Activated CD4-positive, alpha-beta T cell treated with anti-CD3 and anti-CD28 coated beads for 36 hours (primary cell): ENCODE measurements at regions not wholly inside any gene's neighbourhood (a gene's known extent, or its start where the extent isn't known, plus 50 kb on each side); places are given as distances from the start of the nearest gene placed in this dataset.

ENCODE experiments used
- ATAC-seq: fragments of 200-7000 bp; cut with Tn5 transposase; one replicate; pipeline ENCODE4 v1.10.0; 2021; ENCODE audit warnings: mild to moderate bottlenecking, moderate library complexity
- CTCF ChIA-PET: fragments of 350-600 bp; sonication (Branson Sonifier 250); formaldehyde crosslinking; loops from one replicate; lab custom pipeline; 2021; ENCODE audit warnings: antibody characterized with exemption; lab: Charles Lee
- POLR2A ChIA-PET: fragments of 350-600 bp; sonication (Branson Sonifier 250); formaldehyde crosslinking; loops from one replicate; lab custom pipeline; 2021; ENCODE audit warnings: antibody characterized with exemption, inconsistent platforms; lab: Charles Lee
- DNase-seq: peaks from one replicate; pipeline ENCODE4 v3.0.0-alpha.2; 2020
- H3K27ac Mint-ChIP-seq: one replicate; pipeline ENCODE4 v1.8.0; 2021; ENCODE audit warnings: mixed read lengths
- H3K27me3 Mint-ChIP-seq: one replicate; pipeline ENCODE4 v1.8.0; 2021; ENCODE audit warnings: mixed read lengths
- H3K36me3 Mint-ChIP-seq: one replicate; pipeline ENCODE4 v1.8.0; 2021; ENCODE audit warnings: low read depth, mixed read lengths
- H3K4me1 Mint-ChIP-seq: one replicate; pipeline ENCODE4 v1.8.0; 2021; ENCODE audit warnings: mixed read lengths
- H3K4me3 Mint-ChIP-seq: one replicate; pipeline ENCODE4 v1.8.0; 2021; ENCODE audit warnings: mild to moderate bottlenecking, moderate library complexity, mixed read lengths
- H3K9me3 Mint-ChIP-seq: one replicate; pipeline ENCODE4 v1.8.0; 2021; ENCODE audit warnings: low read depth, mixed read lengths
- intact Hi-C, 2 experiments: fragments of 100-400 bp; cut with DNase I in 1 of 2; cut with micrococcal nuclease in 1 of 2; formaldehyde crosslinking; loops; one replicate each; pipeline versions ENCODE4 v1.14.2 to v1.15.1; 2022 to 2024; cut with DNase I, micrococcal nuclease

DNA sequence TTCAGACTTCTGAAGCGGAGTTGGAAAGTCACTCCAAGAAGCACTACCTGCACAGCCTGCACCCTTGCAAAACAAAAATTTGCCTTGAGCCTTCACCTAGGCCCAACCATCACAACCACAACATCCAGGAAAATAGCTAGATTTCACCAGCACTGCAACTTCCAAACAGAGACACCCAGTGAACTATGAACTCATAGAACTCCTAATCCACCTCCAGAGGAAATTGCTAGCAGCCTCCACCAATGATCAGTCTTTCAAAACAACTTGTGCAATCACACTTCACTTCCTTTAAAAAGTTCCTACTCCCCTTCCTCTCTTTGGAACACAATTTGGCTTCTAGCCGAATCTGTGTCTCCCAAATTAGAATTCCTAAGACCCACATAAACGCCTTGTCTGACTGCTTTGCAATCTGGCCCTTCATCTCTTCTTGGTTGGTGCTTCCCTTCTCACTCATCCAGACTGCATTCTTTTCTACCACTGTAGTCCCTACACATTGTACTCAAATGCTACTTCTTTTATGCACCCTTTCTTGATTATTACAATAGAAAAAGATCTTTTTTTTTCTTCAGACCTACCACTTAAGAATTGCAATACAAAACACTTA lies 489.2 kb upstream of the ARGLU1 start:
- Mint-ChIP-seq H3K4me1 (no peaks in the 10 kb centered on the region), H3K9me3 (peaks cover 6% of the 10 kb centered on the region), H3K36me3 (no peaks in the 10 kb centered on the region), H3K4me3 (no peak overlapping the region), H3K27ac (no peak overlapping the region), H3K27me3 (peaks cover 2% of the 10 kb centered on the region)
- DNase-seq: no peak
- CTCF ChIA-PET: no interaction called here
- intact Hi-C loops: no loop called here
- POLR2A ChIA-PET: no interaction called here
- no peak for ATAC-seq

DNA sequence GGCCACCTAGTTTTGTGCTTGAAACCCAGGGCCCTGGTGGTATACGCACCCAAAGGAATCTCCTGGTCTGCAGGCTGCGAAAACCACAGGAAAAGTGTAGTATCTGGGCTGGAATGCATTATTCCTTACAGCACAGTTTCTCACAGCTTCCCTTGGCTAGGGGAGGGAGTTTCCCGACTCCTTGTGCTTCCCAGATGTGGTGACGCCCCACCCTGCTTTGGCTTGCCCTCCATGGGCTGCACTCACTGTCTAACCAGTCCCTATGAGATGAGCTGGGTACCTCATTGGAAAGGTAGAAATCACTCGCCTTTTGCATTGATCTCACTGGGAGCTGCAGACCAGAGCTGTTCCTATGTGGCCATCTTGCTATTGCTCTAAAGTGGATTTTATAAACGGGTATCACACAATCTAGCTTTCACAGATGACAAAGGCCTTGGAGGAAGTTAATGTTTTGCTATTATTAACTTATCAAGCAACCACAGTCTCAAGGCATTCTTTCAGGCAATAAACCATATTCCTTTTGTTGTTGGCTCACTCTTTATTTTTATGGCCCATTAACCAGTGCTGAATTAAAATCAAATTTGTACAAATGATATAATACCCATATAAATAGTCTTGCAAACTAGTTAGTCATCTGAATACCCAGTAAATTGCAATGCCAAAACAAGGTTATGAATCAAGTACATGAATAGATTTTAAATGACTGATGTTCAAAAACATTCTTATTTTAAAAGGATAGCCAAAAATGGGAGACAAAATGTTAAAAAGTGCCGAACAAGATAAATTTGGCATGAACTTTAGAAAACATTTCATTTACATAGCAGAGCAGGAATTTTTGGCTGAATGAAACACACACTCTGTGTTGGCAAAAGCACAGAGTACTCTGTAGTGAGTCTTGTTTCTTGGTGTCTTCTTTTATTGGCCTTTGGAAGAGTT lies 475.4 kb upstream of the ARGLU1 start:
- intact Hi-C loops: no loop called here
- no peak for DNase-seq
- POLR2A ChIA-PET: no interaction called here
- CTCF ChIA-PET: no interaction called here
- H3K27ac Mint-ChIP-seq: no peak overlapping the region
- no peaks in the 10 kb centered on the region for H3K27me3 Mint-ChIP-seq
- H3K4me3 Mint-ChIP-seq: no peak overlapping the region
- no peak for ATAC-seq
- H3K4me1 Mint-ChIP-seq: no peaks in the 10 kb centered on the region
- peaks cover 8% of the 10 kb centered on the region for H3K9me3 Mint-ChIP-seq
- no peaks in the 10 kb centered on the region for H3K36me3 Mint-ChIP-seq

DNA sequence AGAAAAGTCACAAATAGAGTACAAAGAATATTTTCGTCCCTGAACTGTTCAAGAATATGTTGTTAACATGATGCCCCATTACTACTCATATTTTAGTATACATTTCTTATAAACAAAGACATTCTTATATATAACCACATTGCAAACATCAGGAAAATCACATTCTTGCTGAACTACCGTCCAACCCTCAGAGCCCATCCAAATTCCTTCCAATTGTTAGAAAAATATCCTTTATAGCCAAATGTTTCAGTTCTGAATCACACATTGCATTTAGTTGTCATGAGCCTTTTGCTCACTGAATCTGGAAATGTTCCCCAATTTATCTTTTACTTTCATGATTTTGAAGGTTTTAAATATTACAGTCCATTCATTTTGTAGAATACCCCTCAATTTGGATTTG lies 467.8 kb upstream of the ARGLU1 start:
- Mint-ChIP-seq H3K9me3 (peaks cover 9% of the 10 kb centered on the region), H3K27me3 (no peaks in the 10 kb centered on the region), H3K36me3 (no peaks in the 10 kb centered on the region), H3K27ac (no peak overlapping the region), H3K4me1 (no peaks in the 10 kb centered on the region), H3K4me3 (no peak overlapping the region)
- ATAC-seq (no peak), DNase-seq (no peak)
- ChIA-PET POLR2A (no interaction called here), CTCF (no interaction called here)
- intact Hi-C loops: no loop called here

DNA sequence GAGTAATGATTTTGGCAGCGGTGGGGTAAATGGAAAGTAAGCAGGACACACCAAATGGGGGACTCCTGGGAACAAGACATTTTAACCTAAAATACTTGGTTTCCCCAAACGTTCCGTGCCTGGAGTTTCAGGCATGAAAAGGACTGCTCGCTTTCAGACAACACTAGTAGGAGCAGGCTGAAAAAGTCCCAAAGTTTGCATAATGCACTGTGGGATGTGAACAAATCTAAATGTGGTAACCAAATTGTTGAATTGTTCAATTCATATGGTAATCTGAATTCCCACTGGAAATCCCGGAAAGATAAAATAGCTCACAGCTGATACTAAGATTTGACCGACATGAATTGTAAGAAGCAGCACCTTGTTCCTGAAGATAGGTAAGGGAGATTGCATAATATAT lies 467.2 kb upstream of the ARGLU1 start:
- intact Hi-C loops: no loop called here
- no peaks in the 10 kb centered on the region for H3K36me3 Mint-ChIP-seq
- H3K4me3 Mint-ChIP-seq: no peak overlapping the region
- DNase-seq: no peak
- H3K27ac Mint-ChIP-seq: no peak overlapping the region
- H3K27me3 Mint-ChIP-seq: no peaks in the 10 kb centered on the region
- POLR2A ChIA-PET: no interaction called here
- peaks cover 9% of the 10 kb centered on the region for H3K9me3 Mint-ChIP-seq
- no peaks in the 10 kb centered on the region for H3K4me1 Mint-ChIP-seq
- no peak for ATAC-seq
- CTCF ChIA-PET: no interaction called here

DNA sequence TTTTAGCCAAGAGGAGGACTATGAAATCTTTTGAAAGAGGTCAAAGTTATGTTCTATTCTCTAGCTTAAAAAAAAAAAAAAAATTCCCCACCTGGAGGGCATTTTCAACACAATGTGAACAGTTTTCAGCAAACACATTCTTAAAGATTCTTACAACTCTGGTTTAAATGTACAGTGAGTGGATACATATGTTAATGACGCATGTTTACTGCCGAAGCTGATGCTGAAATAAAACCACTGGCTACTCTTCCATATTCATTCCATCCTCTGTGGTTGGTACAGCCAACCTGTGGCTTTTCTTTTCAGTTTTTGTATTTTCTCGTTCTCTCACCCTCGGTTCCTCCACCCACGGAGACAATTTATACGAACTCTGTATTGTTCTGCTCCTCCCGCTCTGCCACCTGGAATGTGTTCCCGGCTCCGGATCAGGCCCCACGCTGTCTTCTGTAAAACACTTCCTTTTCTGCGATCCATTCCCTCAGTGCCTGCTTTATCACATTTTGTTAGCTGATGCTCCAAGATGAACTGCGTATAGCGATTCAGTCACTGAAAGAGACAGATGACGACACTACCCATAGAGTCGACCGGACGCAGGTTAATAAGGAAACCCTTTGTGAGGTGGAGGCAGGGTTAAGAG lies 466.4 kb upstream of the ARGLU1 start:
- Mint-ChIP-seq H3K27ac (no peak overlapping the region), H3K27me3 (no peaks in the 10 kb centered on the region), H3K36me3 (no peaks in the 10 kb centered on the region), H3K4me3 (no peak overlapping the region), H3K4me1 (no peaks in the 10 kb centered on the region), H3K9me3 (peaks cover 9% of the 10 kb centered on the region)
- no peak for DNase-seq
- no peak for ATAC-seq
- CTCF ChIA-PET: interaction anchor here (0.6 kb wide), 1 partner anchor 179 kb away, joined by 3 read pairs; no protein-coding TSS in a partner anchor
- POLR2A ChIA-PET: no interaction called here
- intact Hi-C loops: no loop called here

DNA sequence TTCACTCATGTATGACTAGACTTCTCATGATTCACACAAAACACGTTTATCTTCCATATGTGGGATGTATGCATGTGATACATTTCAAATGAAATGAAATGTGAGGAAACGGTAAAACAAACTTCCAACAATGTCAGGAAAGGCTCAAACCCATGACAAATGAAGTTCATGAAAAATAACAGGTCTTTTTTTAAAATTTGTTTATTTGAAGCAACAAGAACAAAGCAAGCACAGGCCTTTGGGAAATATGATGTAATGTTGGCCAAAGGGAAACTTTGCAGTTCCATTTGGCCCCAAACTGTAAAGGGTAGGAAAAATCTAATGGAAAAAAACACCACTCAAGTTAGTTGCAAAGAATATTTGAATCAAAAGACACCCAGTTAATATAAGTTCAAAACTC lies 463.8 kb upstream of the ARGLU1 start:
- ATAC-seq (no peak), DNase-seq (no peak)
- H3K4me3 Mint-ChIP-seq: no peak overlapping the region
- CTCF ChIA-PET: no interaction called here
- intact Hi-C loops: no loop called here
- H3K4me1 Mint-ChIP-seq: no peaks in the 10 kb centered on the region
- POLR2A ChIA-PET: no interaction called here
- no peaks in the 10 kb centered on the region for H3K36me3 Mint-ChIP-seq
- peaks cover 8% of the 10 kb centered on the region for H3K9me3 Mint-ChIP-seq
- H3K27ac Mint-ChIP-seq: no peak overlapping the region
- H3K27me3 Mint-ChIP-seq: no peaks in the 10 kb centered on the region

DNA sequence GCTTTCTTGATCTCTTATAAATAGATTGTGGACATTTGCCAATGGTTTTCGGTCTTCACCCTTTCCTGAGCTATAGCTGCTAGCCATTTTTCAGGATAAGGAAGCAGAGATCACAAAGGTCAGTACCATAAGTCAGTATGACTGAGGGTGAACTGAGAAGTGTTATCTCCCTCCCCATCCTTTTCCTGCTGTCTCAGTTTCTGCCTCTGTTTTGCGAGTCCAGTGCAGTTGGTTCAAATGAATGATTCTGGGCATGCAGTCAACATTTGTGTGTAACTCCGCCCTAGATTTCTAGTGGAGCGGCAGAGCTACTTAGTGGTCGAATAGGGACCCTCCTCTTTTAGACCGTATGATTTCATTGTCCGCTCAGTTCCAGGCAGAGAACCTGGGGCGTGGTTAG lies 460.8 kb upstream of the ARGLU1 start:
- H3K27ac Mint-ChIP-seq: no peak overlapping the region
- peaks cover 7% of the 10 kb centered on the region for H3K9me3 Mint-ChIP-seq
- intact Hi-C loops: no loop called here
- no peaks in the 10 kb centered on the region for H3K27me3 Mint-ChIP-seq
- no peaks in the 10 kb centered on the region for H3K4me1 Mint-ChIP-seq
- no peak for ATAC-seq
- no peak for DNase-seq
- POLR2A ChIA-PET: no interaction called here
- CTCF ChIA-PET: no interaction called here
- no peak overlapping the region for H3K4me3 Mint-ChIP-seq
- H3K36me3 Mint-ChIP-seq: no peaks in the 10 kb centered on the region

DNA sequence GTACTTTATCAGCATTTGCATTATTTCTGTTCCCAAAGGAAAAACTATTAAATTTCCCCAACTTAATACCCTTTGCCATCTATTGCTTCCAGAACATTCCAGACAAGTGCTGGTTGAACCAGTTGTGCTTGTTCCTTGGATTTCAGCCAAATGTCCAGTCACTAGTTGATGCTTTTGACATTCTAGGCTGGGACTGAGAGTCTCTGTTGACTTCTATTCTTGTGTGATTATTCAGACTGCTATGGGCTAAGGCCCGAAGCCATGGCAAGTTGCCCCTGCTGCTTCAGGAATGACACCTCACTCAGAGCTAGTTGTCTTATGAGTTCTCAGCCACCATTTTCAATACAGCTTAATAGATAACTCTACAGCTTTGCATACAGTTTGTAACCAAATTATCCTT lies 458.1 kb upstream of the ARGLU1 start:
- CTCF ChIA-PET: no interaction called here
- POLR2A ChIA-PET: no interaction called here
- no peaks in the 10 kb centered on the region for H3K4me1 Mint-ChIP-seq
- no peak overlapping the region for H3K4me3 Mint-ChIP-seq
- H3K9me3 Mint-ChIP-seq: peaks cover 7% of the 10 kb centered on the region
- DNase-seq (no peak), ATAC-seq (no peak)
- H3K27me3 Mint-ChIP-seq: no peaks in the 10 kb centered on the region
- H3K27ac Mint-ChIP-seq: no peak overlapping the region
- intact Hi-C loops: no loop called here
- H3K36me3 Mint-ChIP-seq: no peaks in the 10 kb centered on the region

DNA sequence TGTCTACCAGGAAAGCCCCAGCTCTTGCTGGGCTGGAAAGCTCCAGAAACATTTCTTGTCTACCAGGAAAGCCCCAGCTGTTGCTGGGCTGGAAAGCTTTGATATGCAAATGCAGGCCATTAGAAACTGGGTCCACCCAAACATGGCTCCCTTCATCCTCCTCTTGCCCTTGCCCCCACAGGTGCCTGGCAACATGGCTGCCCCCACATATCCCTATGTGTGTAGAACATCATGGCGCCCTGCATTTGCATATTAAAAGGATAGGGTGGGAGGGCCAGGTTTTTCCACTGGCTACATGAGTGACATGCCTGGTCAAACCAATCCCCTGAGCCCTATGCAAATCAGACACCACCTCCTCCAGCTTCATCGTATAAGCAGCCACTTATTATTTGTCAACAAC lies 455.4 kb upstream of the ARGLU1 start:
- ATAC-seq (no peak), DNase-seq (no peak)
- Mint-ChIP-seq H3K27me3 (no peaks in the 10 kb centered on the region), H3K36me3 (no peaks in the 10 kb centered on the region), H3K4me1 (no peaks in the 10 kb centered on the region), H3K4me3 (no peak overlapping the region), H3K27ac (no peak overlapping the region), H3K9me3 (peaks cover 7% of the 10 kb centered on the region)
- ChIA-PET CTCF (no interaction called here), POLR2A (no interaction called here)
- intact Hi-C loops: no loop called here

DNA sequence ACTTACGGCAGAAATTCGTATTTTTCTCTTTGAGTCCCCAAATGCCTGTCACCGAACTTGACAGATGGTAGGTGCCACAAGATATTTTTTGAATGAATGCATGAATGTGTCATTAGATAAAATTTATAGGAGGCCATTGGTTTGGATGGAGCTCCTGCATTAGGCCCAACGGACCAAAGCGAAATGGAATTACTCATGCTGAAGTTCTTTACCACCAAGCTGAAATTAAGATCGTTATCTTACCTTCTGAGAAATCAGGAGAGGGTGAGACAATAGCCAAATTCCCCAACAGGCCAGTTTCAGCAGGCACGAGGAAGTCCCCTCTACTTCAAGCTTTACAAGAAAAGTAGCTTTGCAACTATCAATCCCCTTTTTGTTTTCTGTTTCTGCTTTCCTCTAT lies 452.5 kb upstream of the ARGLU1 start:
- Mint-ChIP-seq H3K9me3 (peaks cover 7% of the 10 kb centered on the region), H3K36me3 (no peaks in the 10 kb centered on the region), H3K27ac (no peak overlapping the region), H3K27me3 (no peaks in the 10 kb centered on the region), H3K4me1 (no peaks in the 10 kb centered on the region), H3K4me3 (no peak overlapping the region)
- DNase-seq: no peak
- POLR2A ChIA-PET: no interaction called here
- CTCF ChIA-PET: no interaction called here
- ATAC-seq: no peak
- intact Hi-C loops: no loop called here

DNA sequence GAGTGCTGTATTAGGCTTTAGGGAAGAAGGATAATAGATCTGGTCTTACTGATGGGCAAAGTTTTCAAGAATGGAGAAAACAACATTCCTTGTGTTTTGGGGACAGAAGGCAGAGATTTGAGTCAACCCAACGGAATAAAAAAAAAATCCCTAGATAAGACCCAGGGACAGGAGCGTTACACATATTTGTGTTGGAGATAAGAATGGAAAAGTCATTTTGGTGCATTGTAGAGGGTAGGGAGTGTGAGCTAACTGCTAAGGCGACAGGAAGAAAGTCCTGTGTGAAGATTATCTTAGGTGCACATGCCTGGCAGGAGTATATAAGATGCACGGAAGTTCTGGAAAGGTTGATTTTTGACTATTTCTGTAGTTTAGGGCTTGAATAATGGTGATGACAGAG lies 450.3 kb upstream of the ARGLU1 start:
- no peak for ATAC-seq
- intact Hi-C loops: no loop called here

DNA sequence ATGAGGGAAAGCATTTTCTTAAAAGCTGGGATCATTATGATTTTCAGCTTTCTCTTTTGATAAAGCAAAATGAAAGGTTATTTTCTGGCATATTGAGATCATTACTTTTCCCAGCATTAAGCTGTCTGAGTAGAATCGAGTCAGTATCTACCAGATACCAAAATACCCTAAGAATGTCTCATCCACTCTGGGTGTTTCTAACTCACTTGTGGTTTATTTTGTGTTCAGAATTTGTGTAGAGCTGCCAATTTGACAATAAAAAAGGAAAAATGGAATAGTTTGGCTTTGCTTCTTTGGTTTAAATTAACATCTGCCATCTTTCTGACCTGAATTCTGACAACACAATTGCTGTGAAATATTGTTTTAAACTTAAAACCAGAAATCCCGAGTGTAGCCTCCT lies 438.7 kb upstream of the ARGLU1 start:
- intact Hi-C loops: no loop called here
- Mint-ChIP-seq H3K4me3 (no peak overlapping the region), H3K4me1 (no peaks in the 10 kb centered on the region), H3K27me3 (no peaks in the 10 kb centered on the region), H3K27ac (no peak overlapping the region), H3K9me3 (no peaks in the 10 kb centered on the region), H3K36me3 (no peaks in the 10 kb centered on the region)
- POLR2A ChIA-PET: no interaction called here
- CTCF ChIA-PET: no interaction called here
- no peak for DNase-seq
- no peak for ATAC-seq

More for the DNA sequence above, 450.3 kb upstream of the ARGLU1 start:
- Mint-ChIP-seq H3K36me3 (no peaks in the 10 kb centered on the region), H3K27ac (no peak overlapping the region), H3K4me3 (no peak overlapping the region), H3K27me3 (no peaks in the 10 kb centered on the region), H3K9me3 (peaks cover 2% of the 10 kb centered on the region), H3K4me1 (no peaks in the 10 kb centered on the region)
- DNase-seq: no peak
- ChIA-PET POLR2A (no interaction called here), CTCF (no interaction called here)
